DMS53 treated with DMSO at 0.1 percent for 48 hours (cell line): ENCODE measurements at regions not wholly inside any gene's neighbourhood (a gene's known extent, or its start where the extent isn't known, plus 50 kb on each side); places are given as distances from the start of the nearest gene placed in this dataset.
"Not testable (repeated sequence)": the region's sequence is repeated elsewhere in the genome, so short reads cannot be mapped to it uniquely, and the experiment has no call there.

ENCODE experiments used
- DNase-seq: peaks from one replicate; lab custom pipeline; 2025; ENCODE audit not compliant: unreplicated experiment; lab: John Stamatoyannopoulos, UW

GRCh38 chr12:5305425-5305824 lies 126.5 kb upstream of the NTF3 start:
- no peak for DNase-seq

DNA sequence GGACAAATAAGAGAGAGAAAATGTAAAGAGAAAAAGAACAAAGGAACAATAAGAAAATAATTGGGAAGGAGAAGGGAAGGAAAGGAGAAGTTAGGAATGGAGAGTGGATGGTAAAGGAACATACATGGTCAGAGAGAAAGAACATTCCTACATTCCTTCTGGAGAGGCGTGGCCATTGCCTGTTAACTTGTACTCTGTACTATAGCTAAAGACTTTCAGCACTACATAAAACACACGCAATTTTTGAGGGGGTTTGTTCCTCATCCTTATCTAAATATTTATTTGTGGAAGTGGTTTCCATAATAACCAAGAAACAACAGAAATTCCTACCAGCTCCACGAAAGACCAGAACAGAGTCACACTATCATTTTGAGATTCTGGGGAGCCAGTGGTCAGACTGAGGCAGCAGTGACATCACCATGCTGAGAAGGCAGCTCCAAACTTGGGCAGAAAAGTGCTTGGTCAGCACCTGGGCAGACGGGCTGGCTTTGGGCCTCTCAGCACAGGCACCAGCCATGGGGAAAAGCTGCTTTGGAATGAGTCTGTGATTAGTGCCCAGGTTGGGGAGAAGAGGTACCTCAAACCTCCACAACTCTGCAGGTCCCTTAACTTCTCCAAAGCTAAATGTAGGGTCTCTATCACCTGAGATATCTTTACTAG lies 125.9 kb upstream of the NTF3 start:
- DNase-seq, result no peak

GRCh38 chr12:5307065-5307464 lies 124.8 kb upstream of the NTF3 start:
- DNase-seq, result peak; percentile 68

GRCh38 chr12:5308216-5308615 lies 123.7 kb upstream of the NTF3 start:
- no peak for DNase-seq

DNA sequence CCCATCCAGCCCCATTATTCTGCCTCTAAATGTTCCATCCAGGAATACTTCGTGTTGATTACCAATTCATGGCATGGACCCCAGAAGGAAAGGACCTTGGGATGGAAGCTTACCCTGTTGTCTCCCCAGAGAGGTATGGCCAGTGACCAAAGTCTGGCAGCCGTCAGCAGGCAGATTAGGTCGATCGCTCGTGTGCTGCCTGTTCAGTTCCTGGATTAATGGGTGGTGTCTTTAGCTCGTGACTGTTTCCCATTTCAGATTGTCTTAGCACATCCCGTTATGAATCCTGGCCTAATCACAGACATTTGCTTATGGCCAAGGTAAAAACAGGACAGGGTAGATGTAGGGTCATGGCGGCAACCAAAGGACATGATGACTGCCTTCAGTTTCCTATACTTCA lies 122.9 kb upstream of the NTF3 start:
- DNase-seq, result no peak

DNA sequence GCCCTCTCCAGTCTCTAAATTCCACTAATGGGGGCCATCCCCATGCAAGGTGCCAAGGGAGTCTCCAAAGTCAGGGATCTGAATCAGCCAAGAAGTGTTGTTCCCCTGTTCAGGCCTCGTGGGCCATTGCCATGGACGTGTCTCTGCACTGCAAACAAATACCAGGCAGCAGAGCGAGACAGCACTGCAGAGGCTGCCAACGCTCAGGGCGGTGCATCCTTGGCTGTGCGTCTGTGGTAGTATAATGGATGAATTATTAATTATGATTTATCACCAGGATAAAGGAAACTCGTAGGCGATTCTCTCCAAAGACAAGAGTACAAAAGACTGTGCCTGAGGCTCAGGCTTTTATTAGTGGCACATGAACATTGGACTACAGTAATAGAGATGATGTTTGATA lies 122.3 kb upstream of the NTF3 start:
- DNase-seq, result no peak

- no peak for DNase-seq
These were observed 121.8 kb upstream of the NTF3 start for GRCh38 chr12:5310151-5310550.

GRCh38 chr12:5317556-5317955 lies 114.4 kb upstream of the NTF3 start:
- DNase-seq, result no peak

DNA sequence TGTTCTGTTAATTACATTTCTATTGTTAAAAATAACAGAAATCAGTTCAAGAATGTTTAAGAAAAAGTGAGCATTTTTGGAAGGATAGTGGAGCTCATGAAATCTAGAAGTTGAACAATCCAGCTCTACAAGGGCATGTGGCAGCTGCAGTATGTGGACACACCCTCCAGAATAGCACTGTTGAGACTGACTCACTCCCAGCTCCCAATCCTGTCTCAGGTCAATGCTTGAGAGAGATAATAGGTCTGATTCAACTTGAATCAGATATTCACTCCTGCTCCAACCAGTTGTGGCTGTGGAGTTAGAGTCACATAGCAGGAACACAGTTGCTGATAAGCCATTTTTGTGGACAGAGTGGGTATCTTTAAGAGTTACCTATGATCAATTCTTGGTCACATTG lies 113.0 kb upstream of the NTF3 start:
- peak; percentile 85 for DNase-seq

DNA sequence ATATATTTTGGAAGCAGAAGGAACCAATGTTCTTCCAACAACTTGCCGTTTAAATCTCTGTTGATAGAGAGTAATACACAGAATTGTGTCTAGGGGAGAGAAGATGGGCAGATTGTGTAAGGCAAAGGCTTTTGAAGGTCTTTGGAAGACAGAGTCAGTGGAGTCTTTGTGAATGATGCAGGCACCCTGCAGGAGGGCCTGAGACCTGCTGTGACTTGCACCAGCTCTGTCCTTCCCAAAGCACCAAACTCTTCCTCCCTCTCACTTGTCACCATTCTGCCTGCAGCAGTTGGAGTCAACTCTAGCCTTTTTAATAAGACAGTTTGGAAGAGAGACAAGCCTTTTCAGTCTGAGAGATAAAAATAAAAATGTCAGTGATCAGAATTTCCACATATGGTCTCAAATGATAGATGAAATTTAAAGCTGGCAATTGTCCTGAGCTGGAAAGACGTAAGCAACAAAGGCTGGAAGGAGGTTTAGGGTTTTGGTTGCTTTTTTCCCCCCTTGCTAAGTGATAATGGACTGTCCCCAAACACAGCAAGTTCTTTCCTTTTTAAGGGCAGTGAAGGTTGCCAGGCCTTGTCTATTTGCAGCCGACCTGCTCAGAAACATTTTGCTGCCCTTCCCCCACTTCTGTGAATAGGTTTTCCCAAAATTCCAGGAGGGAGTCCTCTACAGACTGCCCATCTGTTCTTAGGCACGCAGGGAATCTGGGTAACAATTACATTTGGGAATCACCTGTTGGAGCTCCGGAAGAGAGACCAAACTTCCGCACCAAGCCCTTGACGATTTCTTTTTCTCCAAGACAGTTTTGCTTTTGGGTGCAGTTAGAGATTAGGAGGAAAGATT lies 103.0 kb upstream of the NTF3 start:
- no peak for DNase-seq

DNA sequence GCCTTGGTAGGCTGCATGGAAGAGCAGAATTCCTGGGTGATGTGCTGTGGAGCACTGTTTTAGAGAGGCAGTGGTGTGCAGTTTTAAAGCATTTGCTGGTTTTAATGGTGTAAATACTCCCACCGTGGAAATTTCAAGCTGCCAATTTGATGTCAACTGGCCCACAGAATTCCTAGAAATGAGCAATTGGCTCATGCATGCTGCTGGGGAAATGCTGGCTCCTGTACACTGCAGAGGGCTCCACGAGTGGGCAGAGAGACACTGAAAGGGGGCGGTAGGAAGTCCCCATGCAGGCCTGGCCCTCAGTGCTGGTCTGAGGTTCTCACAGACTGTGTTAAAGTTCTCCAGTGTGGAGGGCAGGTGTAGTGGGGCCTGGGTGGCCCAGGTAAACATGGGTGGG lies 99.4 kb upstream of the NTF3 start:
- DNase-seq, result no peak

GRCh38 chr12:5333096-5333495 lies 98.8 kb upstream of the NTF3 start:
- DNase-seq, result no peak

- no peak for DNase-seq
These were observed 96.8 kb upstream of the NTF3 start for GRCh38 chr12:5335069-5335468.

DNA sequence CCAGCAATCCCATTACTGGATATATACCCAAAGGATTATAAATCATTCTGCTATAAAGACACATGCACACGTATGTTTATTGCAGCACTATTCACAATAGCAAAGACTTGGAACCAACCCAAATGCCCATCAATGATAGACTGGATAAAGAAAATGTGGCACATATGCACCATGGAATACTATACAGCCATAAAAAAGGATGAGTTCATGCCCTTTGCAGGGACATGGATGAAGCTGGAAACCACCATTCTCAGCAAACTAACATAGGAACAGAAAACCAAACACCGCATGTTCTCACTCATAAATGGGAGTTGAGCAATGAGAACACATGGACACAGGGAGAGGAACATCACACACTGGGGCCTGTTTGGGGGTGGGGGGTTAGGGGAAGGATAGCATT lies 90.8 kb upstream of the NTF3 start:
- DNase-seq, result not testable (repeated sequence)

GRCh38 chr12:5343711-5344110 lies 88.2 kb upstream of the NTF3 start:
- no peak for DNase-seq

DNA sequence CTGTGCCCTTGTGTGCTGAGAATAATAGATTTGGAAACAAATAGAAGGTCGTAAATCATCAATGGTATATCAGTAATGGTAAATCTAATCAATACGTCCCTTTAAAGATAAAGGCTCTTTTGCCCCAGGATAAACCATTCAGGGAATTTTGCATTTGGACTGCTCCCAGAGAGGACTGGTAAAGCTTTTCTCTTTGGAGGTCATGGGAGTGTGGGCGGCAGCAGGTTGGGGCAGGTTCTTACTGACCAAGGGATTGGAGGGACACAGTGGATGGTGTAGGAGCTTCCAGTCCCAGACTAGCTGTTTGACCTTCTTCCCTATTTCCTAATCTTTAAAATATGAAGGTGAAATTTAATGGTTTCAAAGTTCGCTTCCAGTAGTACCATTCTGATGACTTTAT lies 87.8 kb upstream of the NTF3 start:
- DNase-seq, result no peak

- DNase-seq, result peak; percentile 43
These were observed 86.4 kb upstream of the NTF3 start for GRCh38 chr12:5345534-5345933.

DNA sequence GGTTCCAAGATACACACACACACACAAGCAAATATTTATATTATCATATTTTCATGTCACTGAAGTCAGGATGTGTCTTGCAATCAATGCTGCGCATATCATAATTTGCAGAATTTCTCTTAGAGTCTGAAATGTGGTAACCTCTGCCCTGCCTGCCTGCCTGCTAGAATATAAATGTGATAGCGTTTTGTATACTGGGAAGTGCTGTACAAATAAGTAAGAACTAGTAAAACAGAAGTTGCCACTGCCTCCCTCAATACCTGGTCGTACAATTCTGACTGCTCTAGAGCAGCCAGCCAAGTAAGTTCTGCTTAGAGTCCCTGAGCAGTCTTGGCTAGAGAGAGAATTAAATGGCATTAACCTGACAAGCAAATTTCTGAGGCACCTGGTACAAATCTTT lies 83.9 kb upstream of the NTF3 start:
- DNase-seq, result no peak

GRCh38 chr12:5348491-5348890 lies 83.4 kb upstream of the NTF3 start:
- no peak for DNase-seq

GRCh38 chr12:5364036-5364770 lies 67.7 kb upstream of the NTF3 start:
- DNase-seq, result no peak

- DNase-seq, result no peak
These were observed 62.6 kb upstream of the NTF3 start for GRCh38 chr12:5369298-5369697.

DNA sequence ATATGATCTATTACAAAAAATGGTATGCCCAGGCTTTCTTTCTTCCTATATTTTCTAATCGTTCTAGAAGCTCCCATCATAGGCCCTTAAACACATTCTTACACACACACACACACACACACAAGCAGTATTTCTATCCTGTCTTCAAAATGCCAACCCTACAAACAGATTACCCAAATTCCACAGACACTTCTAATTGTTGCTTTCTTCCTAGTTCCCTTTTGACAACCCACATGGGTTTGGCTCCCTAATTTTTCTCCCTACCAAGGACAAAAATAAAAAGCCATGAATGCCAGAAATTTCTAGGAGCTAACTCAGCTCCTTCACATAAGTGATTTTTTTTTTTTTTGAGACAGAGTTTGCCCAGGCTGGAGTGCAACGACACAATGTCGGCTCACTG lies 60.3 kb upstream of the NTF3 start:
- no peak for DNase-seq
